ENCODE measurements at regions not wholly inside any gene's neighbourhood (a gene's known extent, or its start where the extent isn't known, plus 50 kb on each side); places are given as distances from the start of the nearest gene placed in this dataset.

DNA sequence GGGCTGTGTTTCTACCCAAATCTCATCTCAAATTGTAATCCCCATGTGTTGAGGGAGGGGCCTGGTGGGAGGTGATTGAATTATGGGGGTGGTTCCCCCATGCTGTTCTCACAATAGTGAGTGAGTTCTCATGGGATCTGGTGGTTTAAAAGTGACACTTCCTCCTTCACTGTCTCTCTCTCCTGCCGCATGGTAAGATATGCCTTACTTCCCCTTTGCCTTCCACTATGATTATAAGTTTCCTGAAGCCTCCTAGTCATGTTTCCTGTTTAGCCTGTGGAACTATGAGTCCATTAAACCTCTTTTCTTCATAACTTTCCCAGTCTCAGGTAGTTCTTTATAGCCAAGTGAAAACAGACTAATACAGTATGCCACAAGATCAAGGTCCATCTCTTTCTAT lies 70.0 kb upstream of the MSX1 start:
- TF ChIP-seq EZH2phosphoT487 (IDR thresholded peaks at IDR 0.05; ENCODE audit: borderline replicate concordance, low read length) = no peak
- TF ChIP-seq, protein P1, sequence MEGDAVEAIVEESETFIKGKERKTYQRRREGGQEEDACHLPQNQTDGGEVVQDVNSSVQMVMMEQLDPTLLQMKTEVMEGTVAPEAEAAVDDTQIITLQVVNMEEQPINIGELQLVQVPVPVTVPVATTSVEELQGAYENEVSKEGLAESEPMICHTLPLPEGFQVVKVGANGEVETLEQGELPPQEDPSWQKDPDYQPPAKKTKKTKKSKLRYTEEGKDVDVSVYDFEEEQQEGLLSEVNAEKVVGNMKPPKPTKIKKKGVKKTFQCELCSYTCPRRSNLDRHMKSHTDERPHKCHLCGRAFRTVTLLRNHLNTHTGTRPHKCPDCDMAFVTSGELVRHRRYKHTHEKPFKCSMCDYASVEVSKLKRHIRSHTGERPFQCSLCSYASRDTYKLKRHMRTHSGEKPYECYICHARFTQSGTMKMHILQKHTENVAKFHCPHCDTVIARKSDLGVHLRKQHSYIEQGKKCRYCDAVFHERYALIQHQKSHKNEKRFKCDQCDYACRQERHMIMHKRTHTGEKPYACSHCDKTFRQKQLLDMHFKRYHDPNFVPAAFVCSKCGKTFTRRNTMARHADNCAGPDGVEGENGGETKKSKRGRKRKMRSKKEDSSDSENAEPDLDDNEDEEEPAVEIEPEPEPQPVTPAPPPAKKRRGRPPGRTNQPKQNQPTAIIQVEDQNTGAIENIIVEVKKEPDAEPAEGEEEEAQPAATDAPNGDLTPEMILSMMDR (IDR thresholded peaks at IDR 0.05; ENCODE audit: low read depth, low read length, poor library complexity, severe bottlenecking) = no peak
- no peak overlapping the region for H3K4me3 ChIP-seq (ENCODE audit: low read length)
- H3K36me3 ChIP-seq (ENCODE audit: control insufficient read depth, low read length) = no peaks in the 10 kb centered on the region
- H4K20me1 ChIP-seq (ENCODE audit: control insufficient read depth, insufficient read depth, low read depth, low read length) = no peaks in the 10 kb centered on the region
- no peak overlapping the region for H3K4me2 ChIP-seq (ENCODE audit: low read length)
- H3K4me1 ChIP-seq (ENCODE audit: control insufficient read depth, low read length) = peaks cover 6% of the 10 kb centered on the region
- no peaks in the 10 kb centered on the region for H3F3A ChIP-seq (ENCODE audit: control insufficient read depth, insufficient read depth)
- H3K9me2 ChIP-seq (replicated peaks; ENCODE audit: control insufficient read depth, low read length) = no peaks in the 10 kb centered on the region
- H3K27me3 ChIP-seq (ENCODE audit: control insufficient read depth, low read length) = no peaks in the 10 kb centered on the region
- H3K9me3 ChIP-seq (ENCODE audit: control insufficient read depth, insufficient read depth, low read length) = peaks cover 26% of the 10 kb centered on the region
- H3K79me2 ChIP-seq (ENCODE audit: control insufficient read depth, low read length) = no peaks in the 10 kb centered on the region
- H3K27ac ChIP-seq (ENCODE audit: low read depth, low read length) = no peak overlapping the region

DNA sequence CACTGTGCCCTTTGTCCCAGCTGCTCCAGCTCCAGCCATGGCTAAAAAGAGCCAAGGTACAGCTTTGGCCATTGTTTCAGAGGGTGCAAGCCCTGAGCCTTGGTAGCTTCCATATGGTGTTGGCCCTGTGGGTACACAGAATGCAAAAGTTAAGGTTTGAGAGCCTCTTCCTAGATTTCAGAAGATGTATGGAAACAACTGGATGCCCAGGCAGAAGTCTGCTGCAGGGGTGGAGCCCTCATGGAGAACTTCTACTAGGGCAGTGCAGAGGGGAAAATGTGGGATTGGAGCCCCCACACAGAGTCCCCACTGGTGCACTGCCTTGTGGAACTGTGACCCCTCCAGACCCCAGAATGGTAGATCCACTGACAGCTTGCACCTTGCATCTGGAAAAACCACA lies 70.9 kb upstream of the MSX1 start:
- TF ChIP-seq, protein P1 (IDR thresholded peaks at IDR 0.05; ENCODE audit: low read depth, low read length, poor library complexity, severe bottlenecking) = no peak
- no peak for TF ChIP-seq EZH2phosphoT487 (IDR thresholded peaks at IDR 0.05; ENCODE audit: borderline replicate concordance, low read length)

DNA sequence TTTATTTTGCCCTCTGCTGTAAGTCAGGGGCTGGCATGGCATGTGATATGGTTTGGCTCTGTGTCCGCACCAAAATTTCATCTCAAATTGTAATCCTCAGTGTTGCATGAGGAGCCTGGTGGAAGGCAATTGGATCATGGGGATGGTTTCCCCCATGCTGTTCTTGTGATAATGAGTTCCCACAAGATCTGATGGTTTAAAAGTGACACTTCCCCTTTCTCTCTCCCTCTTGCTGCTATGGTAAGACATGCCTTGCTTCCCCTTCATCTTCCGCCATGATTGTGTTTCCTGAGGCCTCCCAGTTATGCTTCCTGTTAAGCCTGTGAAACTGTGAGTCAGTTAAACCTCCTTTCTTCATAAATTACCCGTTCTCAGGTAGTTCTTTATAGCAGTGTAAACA lies 72.0 kb upstream of the MSX1 start:
- no peak overlapping the region for H3K4me2 ChIP-seq (ENCODE audit: low read length)
- H3K4me3 ChIP-seq (ENCODE audit: low read length) = no peak overlapping the region
- no peaks in the 10 kb centered on the region for H3K27me3 ChIP-seq (ENCODE audit: control insufficient read depth, low read length)
- H3K36me3 ChIP-seq (ENCODE audit: control insufficient read depth, low read length) = no peaks in the 10 kb centered on the region
- no peaks in the 10 kb centered on the region for H3F3A ChIP-seq (ENCODE audit: control insufficient read depth, insufficient read depth)
- H3K79me2 ChIP-seq (ENCODE audit: control insufficient read depth, low read length) = no peaks in the 10 kb centered on the region
- H4K20me1 ChIP-seq (ENCODE audit: control insufficient read depth, insufficient read depth, low read depth, low read length) = no peaks in the 10 kb centered on the region
- H3K9me3 ChIP-seq (ENCODE audit: control insufficient read depth, insufficient read depth, low read length) = peaks cover 26% of the 10 kb centered on the region
- H3K4me1 ChIP-seq (ENCODE audit: control insufficient read depth, low read length) = peaks cover 6% of the 10 kb centered on the region
- TF ChIP-seq, protein P1 (IDR thresholded peaks at IDR 0.05; ENCODE audit: low read depth, low read length, poor library complexity, severe bottlenecking) = no peak
- TF ChIP-seq EZH2phosphoT487 (IDR thresholded peaks at IDR 0.05; ENCODE audit: borderline replicate concordance, low read length) = no peak
- H3K27ac ChIP-seq (ENCODE audit: low read depth, low read length) = no peak overlapping the region
- no peaks in the 10 kb centered on the region for H3K9me2 ChIP-seq (replicated peaks; ENCODE audit: control insufficient read depth, low read length)

More for the DNA sequence above, 70.9 kb upstream of the MSX1 start:
- Histone ChIP-seq H3K27ac (ENCODE audit: low read depth, low read length) (no peak overlapping the region), H3K4me2 (ENCODE audit: low read length) (no peak overlapping the region), H3K4me1 (ENCODE audit: control insufficient read depth, low read length) (peaks cover 6% of the 10 kb centered on the region), H4K20me1 (ENCODE audit: control insufficient read depth, insufficient read depth, low read depth, low read length) (no peaks in the 10 kb centered on the region), H3K79me2 (ENCODE audit: control insufficient read depth, low read length) (no peaks in the 10 kb centered on the region), H3K27me3 (ENCODE audit: control insufficient read depth, low read length) (no peaks in the 10 kb centered on the region), H3F3A (ENCODE audit: control insufficient read depth, insufficient read depth) (no peaks in the 10 kb centered on the region), H3K4me3 (ENCODE audit: low read length) (no peak overlapping the region), H3K36me3 (ENCODE audit: control insufficient read depth, low read length) (no peaks in the 10 kb centered on the region), H3K9me2 (replicated peaks; ENCODE audit: control insufficient read depth, low read length) (no peaks in the 10 kb centered on the region), H3K9me3 (ENCODE audit: control insufficient read depth, insufficient read depth, low read length) (peaks cover 26% of the 10 kb centered on the region)

DNA sequence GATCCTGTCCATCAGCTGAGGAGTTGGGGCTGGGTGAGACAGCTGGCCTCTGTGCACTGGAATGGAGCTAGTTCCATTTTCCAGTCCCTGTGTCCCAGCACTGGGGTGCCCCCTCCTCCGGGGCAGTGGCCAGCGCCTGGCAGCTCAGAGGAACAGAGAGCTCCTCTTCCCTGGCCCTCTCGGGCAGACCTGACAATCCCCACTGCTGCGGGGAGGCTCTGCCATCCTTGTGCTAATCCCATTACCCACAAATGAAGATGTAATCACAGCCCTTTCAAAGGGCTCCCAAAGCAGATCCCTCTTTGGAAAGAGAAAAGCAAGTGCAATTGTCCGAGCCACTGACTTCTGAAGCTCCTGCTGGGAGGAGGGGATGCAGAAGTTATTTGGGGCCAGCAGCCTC lies 75.1 kb upstream of the MSX1 start:
- peaks cover 20% of the 10 kb centered on the region for H3K9me3 ChIP-seq (ENCODE audit: control insufficient read depth, insufficient read depth, low read length)
- no peak overlapping the region for H3K4me3 ChIP-seq (ENCODE audit: low read length)
- H3K9me2 ChIP-seq (replicated peaks; ENCODE audit: control insufficient read depth, low read length) = no peaks in the 10 kb centered on the region
- no peak overlapping the region for H3K27ac ChIP-seq (ENCODE audit: low read depth, low read length)
- no peaks in the 10 kb centered on the region for H3F3A ChIP-seq (ENCODE audit: control insufficient read depth, insufficient read depth)
- no peaks in the 10 kb centered on the region for H3K27me3 ChIP-seq (ENCODE audit: control insufficient read depth, low read length)
- H3K79me2 ChIP-seq (ENCODE audit: control insufficient read depth, low read length) = no peaks in the 10 kb centered on the region
- peaks cover 6% of the 10 kb centered on the region for H3K4me1 ChIP-seq (ENCODE audit: control insufficient read depth, low read length)
- TF ChIP-seq, protein P1 (IDR thresholded peaks at IDR 0.05; ENCODE audit: low read depth, low read length, poor library complexity, severe bottlenecking) = no peak
- no peak for TF ChIP-seq EZH2phosphoT487 (IDR thresholded peaks at IDR 0.05; ENCODE audit: borderline replicate concordance, low read length)
- no peaks in the 10 kb centered on the region for H4K20me1 ChIP-seq (ENCODE audit: control insufficient read depth, insufficient read depth, low read depth, low read length)
- H3K36me3 ChIP-seq (ENCODE audit: control insufficient read depth, low read length) = no peaks in the 10 kb centered on the region
- no peak overlapping the region for H3K4me2 ChIP-seq (ENCODE audit: low read length)
